KG1 (cell line): ENCODE measurements at regions not wholly inside any gene's neighbourhood (a gene's known extent, or its start where the extent isn't known, plus 50 kb on each side); places are given as distances from the start of the nearest gene placed in this dataset.

Experiments used
- DNase-seq: peaks from one replicate; lab custom pipeline; 2025; lab: John Stamatoyannopoulos, UW

- no peak for DNase-seq
These were observed 170.2 kb upstream of the IL12A start for GRCh38 chr3:159818399-159818798.

GRCh38 chr3:159818997-159819500, 169.6 kb upstream of the IL12A start:
- DNase-seq, result no peak

GRCh38 chr3:159819676-159820075, 169.0 kb upstream of the IL12A start:
- DNase-seq, result no peak

GRCh38 chr3:159821110-159821509, 167.5 kb upstream of the IL12A start:
- DNase-seq, result no peak

- no peak for DNase-seq
These were observed 166.9 kb upstream of the IL12A start for GRCh38 chr3:159821736-159822135.

GRCh38 chr3:159823780-159824179, 164.9 kb upstream of the IL12A start:
- no peak for DNase-seq

GRCh38 chr3:159824333-159824732, 164.3 kb upstream of the IL12A start:
- no peak for DNase-seq

GRCh38 chr3:159825216-159825854, 163.3 kb upstream of the IL12A start:
- no peak for DNase-seq

- peak; percentile 29 for DNase-seq
These were observed 160.1 kb upstream of the IL12A start for GRCh38 chr3:159828542-159828943.

GRCh38 chr3:159829056-159829455, 159.6 kb upstream of the IL12A start:
- no peak for DNase-seq

- DNase-seq, result no peak
These were observed 159.0 kb upstream of the IL12A start for GRCh38 chr3:159829539-159830227.

GRCh38 chr3:159830523-159831154, 158.0 kb upstream of the IL12A start:
- no peak for DNase-seq

GRCh38 chr3:159831466-159831865, 157.2 kb upstream of the IL12A start:
- DNase-seq, result no peak

GRCh38 chr3:159832024-159832423, 156.6 kb upstream of the IL12A start:
- no peak for DNase-seq

GRCh38 chr3:159835126-159835525, 153.5 kb upstream of the IL12A start:
- no peak for DNase-seq

GRCh38 chr3:159837725-159838124, 150.9 kb upstream of the IL12A start:
- DNase-seq, result no peak

- no peak for DNase-seq
These were observed 149.7 kb upstream of the IL12A start for GRCh38 chr3:159838938-159839337.

GRCh38 chr3:159839561-159840379, 148.9 kb upstream of the IL12A start, which contains the start of gene SCHIP1:
Gene SCHIP1 (plus strand): TSS chr3:159839861.
- no peak for DNase-seq

- no peak for DNase-seq
These were observed 147.8 kb upstream of the IL12A start for GRCh38 chr3:159840703-159841299.

- DNase-seq, result no peak
These were observed 146.9 kb upstream of the IL12A start for GRCh38 chr3:159841766-159842165.

GRCh38 chr3:159843840-159844730, 144.6 kb upstream of the IL12A start:
- no peak for DNase-seq
